Skeletal muscle tissue (tissue), 3 donors: ENCODE measurements at regions not wholly inside any gene's neighbourhood (a gene's known extent, or its start where the extent isn't known, plus 50 kb on each side); places are given as distances from the start of the nearest gene placed in this dataset.

Source experiments
- H3K27ac ChIP-seq: one replicate; pipeline ENCODE4 v1.7.0; 2013; ENCODE audit warnings: mild to moderate bottlenecking, low read depth, low read length, inconsistent platforms
- H3K27me3 ChIP-seq, 3 donors: one replicate each; pipeline ENCODE4 v1.7.0; 2013; ENCODE audit warnings: low read length in 3 of 3; ENCODE audit not compliant: control insufficient read depth in 3 of 3, insufficient read depth in 3 of 3
- H3K36me3 ChIP-seq, 3 donors: one replicate each; pipeline ENCODE4 v1.7.0; 2013; ENCODE audit warnings: low read length in 3 of 3; ENCODE audit not compliant: control insufficient read depth in 3 of 3, insufficient read depth in 3 of 3
- H3K4me1 ChIP-seq, 3 donors: one replicate each; pipeline ENCODE4 v1.7.0; 2013; ENCODE audit warnings: low read length in 3 of 3, mild to moderate bottlenecking in 3 of 3; ENCODE audit not compliant: control insufficient read depth in 3 of 3, insufficient read depth in 3 of 3
- H3K4me3 ChIP-seq, 3 donors: one replicate each; pipeline ENCODE4 v1.7.0; 2013; ENCODE audit warnings: low read length in 3 of 3
- H3K9ac ChIP-seq, 3 donors: one replicate each; pipeline ENCODE4 v1.7.0; 2013; ENCODE audit warnings: low read length in 3 of 3, mild to moderate bottlenecking in 3 of 3, moderate library complexity in 2 of 3, low read depth in 1 of 3
- H3K9me3 ChIP-seq, 3 donors: one replicate each; pipeline ENCODE4 v1.7.0; 2013; ENCODE audit warnings: low read length in 3 of 3; ENCODE audit not compliant: control insufficient read depth in 3 of 3
- donor health status: Osteomylitis.

DNA sequence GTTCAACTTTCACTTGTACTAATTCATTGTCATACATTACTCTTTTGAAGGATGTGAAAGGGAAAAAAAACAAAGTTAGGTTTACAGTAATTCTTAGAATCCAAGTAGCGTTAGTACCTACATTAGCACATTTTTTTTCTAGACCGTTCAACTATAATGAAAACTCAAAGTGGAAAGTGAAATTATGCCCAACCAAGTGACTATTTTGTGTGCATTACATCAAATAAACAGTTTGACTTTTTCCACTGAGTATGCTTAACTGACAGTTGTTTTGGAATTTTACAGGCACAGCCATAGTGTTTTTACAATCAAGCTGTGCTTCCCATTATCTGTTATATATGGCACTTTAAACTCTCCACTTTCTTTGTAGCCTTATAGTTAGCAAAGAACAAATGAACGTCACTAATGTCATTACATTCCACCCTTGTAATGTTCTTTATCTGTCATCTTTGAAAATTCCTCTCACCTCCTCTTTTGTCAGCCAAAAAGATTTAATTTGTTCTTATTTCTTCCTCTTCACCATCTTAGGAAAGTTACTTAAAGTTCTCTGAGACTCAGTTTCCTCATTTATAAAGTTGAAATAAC, 142.3 kb upstream of the SOX2 start:
- H3K9ac ChIP-seq: no peak overlapping the region
- H3K9me3 ChIP-seq: no peaks in the 10 kb centered on the region
- H3K36me3 ChIP-seq: no peaks in the 10 kb centered on the region
- no peaks in the 10 kb centered on the region for H3K4me1 ChIP-seq
- no peak overlapping the region for H3K4me3 ChIP-seq
- no peak overlapping the region for H3K27ac ChIP-seq
- H3K27me3 ChIP-seq: no peaks in the 10 kb centered on the region

DNA sequence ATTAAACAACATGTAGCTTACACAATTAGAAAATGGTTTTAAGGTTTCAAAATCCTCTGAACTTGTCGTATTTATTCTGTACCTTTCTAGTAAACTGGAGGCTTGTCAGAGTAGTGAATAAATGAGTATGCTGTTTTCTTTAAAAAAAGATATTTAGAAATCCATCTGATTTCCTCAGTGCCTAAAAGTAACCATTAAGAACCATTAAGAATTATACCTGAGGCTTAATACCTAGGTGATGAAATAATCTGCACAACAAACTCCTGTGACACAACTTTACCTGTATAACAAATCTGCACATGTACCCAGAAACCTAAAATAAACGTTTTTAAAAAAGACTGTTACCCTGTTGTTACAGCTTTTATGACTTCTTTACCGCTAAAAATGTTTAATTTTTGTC, 143.0 kb upstream of the SOX2 start:
- Histone ChIP-seq H3K27me3 (no peaks in the 10 kb centered on the region), H3K9ac (no peak overlapping the region), H3K9me3 (no peaks in the 10 kb centered on the region), H3K4me3 (no peak overlapping the region), H3K27ac (no peak overlapping the region), H3K36me3 (no peaks in the 10 kb centered on the region), H3K4me1 (no peaks in the 10 kb centered on the region)

DNA sequence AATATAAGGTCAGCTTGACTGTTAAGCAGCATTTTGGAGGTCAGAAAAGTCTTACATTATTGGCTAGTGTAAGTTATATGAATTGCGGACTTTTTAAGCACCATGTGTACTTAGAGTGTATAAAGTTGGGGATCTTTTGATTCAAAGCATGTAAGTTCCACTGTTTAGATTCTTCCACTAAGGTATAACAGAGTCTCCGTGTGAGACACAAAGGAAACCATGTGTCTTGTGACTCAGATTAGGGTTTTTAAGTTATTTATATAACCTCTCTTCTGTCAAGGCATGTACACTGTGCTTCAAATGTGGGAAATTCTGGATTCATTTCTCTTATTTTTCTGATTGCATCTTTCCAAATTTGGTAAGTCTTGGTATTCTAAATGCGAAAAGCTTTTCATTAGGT, 143.5 kb upstream of the SOX2 start:
- Histone ChIP-seq H3K36me3 (no peaks in the 10 kb centered on the region), H3K4me1 (no peaks in the 10 kb centered on the region), H3K9ac (no peak overlapping the region), H3K27me3 (no peaks in the 10 kb centered on the region), H3K4me3 (no peak overlapping the region), H3K27ac (no peak overlapping the region), H3K9me3 (no peaks in the 10 kb centered on the region)

DNA sequence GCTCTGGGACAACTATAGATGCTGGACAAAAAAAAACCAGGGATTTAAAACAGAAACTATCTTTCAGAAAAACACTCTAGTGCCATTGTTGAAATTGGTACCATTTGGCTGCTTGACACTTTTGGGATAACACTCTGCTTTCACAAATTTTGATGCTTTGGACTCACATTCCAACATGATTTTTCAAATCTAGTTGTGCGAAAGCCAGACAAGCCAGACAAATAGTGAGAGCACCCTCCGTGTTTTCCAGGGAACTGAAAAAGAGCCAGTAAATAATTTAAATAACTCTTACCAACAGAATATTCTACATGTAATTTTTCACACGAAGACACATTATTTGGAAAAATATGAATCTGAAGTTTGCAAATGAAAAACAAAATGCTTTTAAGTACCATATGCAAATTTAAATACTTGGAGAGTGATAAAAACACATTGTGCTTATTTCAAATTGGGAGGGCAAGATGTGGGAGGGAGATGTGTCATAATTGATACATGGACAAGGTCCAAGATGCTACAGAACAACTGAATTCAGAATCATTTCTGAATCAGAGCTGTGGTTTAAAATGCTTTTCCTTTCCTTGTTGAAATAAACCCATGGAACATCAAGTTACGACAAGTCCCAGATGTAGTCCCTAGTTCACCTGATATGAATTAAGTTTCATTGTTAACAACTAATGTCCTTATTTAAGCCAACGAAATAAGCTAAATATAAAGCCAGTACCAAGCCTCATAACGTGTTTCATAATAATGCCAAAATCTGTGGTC, 144.2 kb upstream of the SOX2 start:
- no peaks in the 10 kb centered on the region for H3K4me1 ChIP-seq
- H3K36me3 ChIP-seq: no peaks in the 10 kb centered on the region
- H3K9me3 ChIP-seq: no peaks in the 10 kb centered on the region
- no peak overlapping the region for H3K9ac ChIP-seq
- no peaks in the 10 kb centered on the region for H3K27me3 ChIP-seq
- H3K27ac ChIP-seq: no peak overlapping the region
- H3K4me3 ChIP-seq: no peak overlapping the region

DNA sequence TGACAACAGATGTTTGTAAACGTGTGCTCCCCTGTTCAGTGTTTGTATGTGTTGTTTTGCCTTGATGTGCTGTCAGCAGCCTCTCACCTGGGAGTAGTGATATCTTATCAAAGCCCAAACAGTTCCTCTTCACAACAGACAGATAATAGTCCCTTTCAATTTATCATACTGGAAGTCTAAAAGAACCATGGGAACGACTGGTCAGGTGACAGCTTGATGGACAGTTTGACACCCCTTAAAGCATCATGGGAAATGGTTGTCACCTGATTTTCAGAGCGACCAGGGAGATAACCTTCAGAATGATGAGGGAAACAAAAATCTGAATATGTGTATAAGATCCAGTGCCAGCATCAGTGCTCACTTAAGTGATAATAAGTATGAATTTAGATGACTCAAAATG, 146.3 kb upstream of the SOX2 start:
- Histone ChIP-seq H3K4me3 (no peak overlapping the region), H3K36me3 (no peaks in the 10 kb centered on the region), H3K4me1 (no peaks in the 10 kb centered on the region), H3K27ac (no peak overlapping the region), H3K9ac (no peak overlapping the region), H3K9me3 (no peaks in the 10 kb centered on the region), H3K27me3 (no peaks in the 10 kb centered on the region)

DNA sequence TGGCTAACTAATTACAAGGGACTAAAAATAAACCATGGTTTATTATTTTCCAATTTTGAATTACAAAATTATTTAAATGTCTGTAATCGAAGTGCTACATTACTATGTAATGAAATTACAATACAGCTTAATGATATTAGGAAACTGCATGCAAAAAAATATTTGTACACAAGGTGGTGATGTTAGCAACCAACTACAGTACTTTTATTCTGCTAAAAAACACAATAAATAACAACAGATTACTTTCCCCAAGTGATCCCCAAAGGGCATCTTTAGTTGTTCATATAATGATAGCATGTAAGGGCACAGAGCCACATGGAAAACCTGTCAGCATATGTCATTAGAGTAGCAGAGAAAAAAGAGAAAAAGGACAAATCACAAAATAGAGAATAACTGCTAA, 147.5 kb upstream of the SOX2 start:
- Histone ChIP-seq H3K4me3 (no peak overlapping the region), H3K27ac (no peak overlapping the region), H3K9me3 (no peaks in the 10 kb centered on the region), H3K36me3 (no peaks in the 10 kb centered on the region), H3K27me3 (no peaks in the 10 kb centered on the region), H3K9ac (no peak overlapping the region), H3K4me1 (no peaks in the 10 kb centered on the region)

DNA sequence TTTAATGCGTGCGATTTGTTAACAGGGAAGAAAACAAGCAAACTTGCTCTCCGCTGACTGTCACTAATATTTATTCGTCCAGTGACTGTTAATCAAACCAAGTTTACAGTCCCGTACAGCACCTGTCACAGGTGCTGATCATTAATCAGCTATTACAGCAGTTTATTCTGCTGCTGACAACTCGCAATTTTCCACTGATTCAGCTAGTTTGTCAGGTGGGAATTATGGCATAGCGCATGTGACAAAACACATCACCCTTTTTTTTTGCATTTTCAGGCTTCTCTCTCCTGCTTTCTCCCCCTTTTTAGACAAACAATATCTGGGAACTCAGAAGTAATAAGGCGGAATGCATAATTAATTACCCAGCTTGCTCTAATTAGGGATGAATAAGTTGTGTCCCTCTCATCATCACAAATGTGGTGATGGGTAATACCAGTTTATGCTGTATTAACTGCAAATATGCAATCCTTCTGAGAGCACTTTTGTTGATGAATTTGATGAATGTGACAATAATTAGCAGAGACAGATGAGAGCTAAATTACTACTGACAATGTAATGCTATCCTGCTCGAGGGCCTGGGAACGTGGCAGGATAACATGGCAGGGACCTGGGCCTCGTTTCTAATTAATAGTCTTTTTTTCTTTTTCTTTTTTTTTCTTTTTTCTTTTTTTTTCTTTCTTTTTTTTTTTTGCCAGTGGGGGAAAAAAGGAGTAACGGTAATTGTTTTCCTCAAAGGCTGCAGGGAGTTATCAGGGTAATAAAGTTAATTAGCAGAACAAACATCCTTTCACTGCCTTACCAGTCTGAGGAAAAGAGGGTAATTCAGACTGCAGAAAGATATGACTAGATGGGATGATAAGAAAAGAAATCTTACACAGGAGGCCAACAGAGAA, 150.3 kb upstream of the SOX2 start:
- no peak overlapping the region for H3K9ac ChIP-seq
- H3K36me3 ChIP-seq: no peaks in the 10 kb centered on the region
- H3K4me3 ChIP-seq: no peak overlapping the region
- no peak overlapping the region for H3K27ac ChIP-seq
- no peaks in the 10 kb centered on the region for H3K27me3 ChIP-seq
- peaks cover 0 to 6% (median 5%) of the 10 kb centered on the region in 3 donors for H3K4me1 ChIP-seq
- no peaks in the 10 kb centered on the region for H3K9me3 ChIP-seq

DNA sequence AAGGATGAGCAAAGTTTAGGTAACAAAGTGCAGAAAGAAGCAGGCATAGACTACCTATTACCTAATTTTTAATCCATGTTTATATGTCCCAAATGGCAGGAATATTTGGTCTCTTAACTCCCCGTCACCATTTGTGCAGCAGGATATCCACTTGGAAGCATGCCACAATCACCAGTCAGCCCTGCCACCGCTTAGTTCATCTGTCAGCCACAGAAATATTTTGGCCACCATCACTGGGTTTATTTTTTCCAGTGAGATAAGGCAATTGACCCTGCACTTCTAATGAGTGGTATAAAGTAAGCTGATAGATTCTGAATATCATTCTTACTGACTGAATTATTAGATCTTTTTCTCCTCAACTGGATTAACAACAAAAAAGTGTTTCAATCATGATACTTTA, 152.9 kb upstream of the SOX2 start:
- Histone ChIP-seq H3K36me3 (no peaks in the 10 kb centered on the region), H3K9me3 (no peaks in the 10 kb centered on the region), H3K27me3 (no peaks in the 10 kb centered on the region), H3K4me3 (no peak overlapping the region), H3K4me1 (peaks cover 0 to 6% (median 5%) of the 10 kb centered on the region in 3 donors), H3K9ac (no peak overlapping the region), H3K27ac (no peak overlapping the region)

DNA sequence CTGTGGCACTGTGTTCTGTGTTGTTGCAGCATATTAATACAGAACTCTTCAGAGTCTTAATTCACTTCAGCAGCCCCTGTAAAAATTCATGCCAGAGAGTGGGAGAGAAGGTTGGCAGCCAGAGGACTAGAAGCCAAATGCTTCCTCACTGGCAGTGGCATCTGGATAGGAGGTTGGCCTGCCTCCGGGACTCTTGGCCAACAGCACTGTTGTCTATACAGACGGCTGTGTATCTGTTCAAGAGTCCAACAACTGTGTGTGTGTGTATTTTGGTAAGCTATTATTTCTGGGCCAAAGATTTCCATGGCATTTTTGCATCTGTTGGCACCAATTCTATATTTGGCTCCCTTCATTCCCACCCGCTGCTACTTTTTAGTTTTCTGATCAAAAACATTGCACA, 156.0 kb upstream of the SOX2 start:
- H3K27me3 ChIP-seq: no peaks in the 10 kb centered on the region
- no peak overlapping the region for H3K9ac ChIP-seq
- H3K27ac ChIP-seq: no peak overlapping the region
- no peaks in the 10 kb centered on the region for H3K9me3 ChIP-seq
- no peak overlapping the region for H3K4me3 ChIP-seq
- H3K36me3 ChIP-seq: no peaks in the 10 kb centered on the region
- H3K4me1 ChIP-seq: peaks cover 0 to 6% (median 5%) of the 10 kb centered on the region in 3 donors

DNA sequence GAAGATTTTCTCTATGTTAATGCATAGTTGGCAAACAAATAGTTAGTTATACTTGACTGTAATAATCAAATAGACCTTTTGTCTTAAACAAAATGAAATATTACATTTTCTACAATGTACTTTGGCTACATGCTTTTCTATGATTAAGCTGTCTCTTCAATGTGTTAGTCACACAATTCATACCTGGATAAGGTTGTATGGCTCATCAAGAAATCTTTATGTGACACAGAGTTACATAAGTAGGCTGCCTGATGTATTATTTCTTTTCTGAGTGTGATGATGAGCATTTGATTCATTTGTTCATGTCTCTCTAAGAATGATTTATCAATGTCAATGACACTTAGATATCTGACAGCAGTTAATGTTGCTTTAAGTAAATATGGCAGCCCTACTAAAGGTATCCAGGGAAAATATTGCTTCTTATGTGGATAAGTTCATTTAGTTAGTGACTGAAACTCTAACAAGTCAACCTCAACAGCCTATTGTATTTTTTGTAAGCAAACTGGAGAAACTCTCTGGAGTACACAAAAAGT, 157.4 kb upstream of the SOX2 start:
- Histone ChIP-seq H3K36me3 (no peaks in the 10 kb centered on the region), H3K4me1 (peaks cover 0 to 6% (median 5%) of the 10 kb centered on the region in 3 donors), H3K9ac (no peak overlapping the region), H3K9me3 (no peaks in the 10 kb centered on the region), H3K27ac (no peak overlapping the region), H3K27me3 (no peaks in the 10 kb centered on the region), H3K4me3 (no peak overlapping the region)
